ENCODE measurements at regions not wholly inside any gene's neighbourhood (a gene's known extent, or its start where the extent isn't known, plus 50 kb on each side); places are given as distances from the start of the nearest gene placed in this dataset.
A peak's percentile ranks its signal among the peaks of the same experiment; 100 is the strongest.

GRCh38 chr2:19461504-19462255, 103.3 kb upstream of the OSR1 start:
- TF ChIP-seq CTCF (IDR thresholded peaks at IDR 0.05; ENCODE audit: low read depth, low read length) = no peak
- DNase-seq (ENCODE audit: low read depth in 2 of 2) = peak in 1 of 2 donors; percentile 7
- H3K4me3 ChIP-seq (replicated peaks in 1 of 2; ENCODE audit: low read depth in 2 of 2, low read length in 2 of 2) = no peak overlapping the region

DNA sequence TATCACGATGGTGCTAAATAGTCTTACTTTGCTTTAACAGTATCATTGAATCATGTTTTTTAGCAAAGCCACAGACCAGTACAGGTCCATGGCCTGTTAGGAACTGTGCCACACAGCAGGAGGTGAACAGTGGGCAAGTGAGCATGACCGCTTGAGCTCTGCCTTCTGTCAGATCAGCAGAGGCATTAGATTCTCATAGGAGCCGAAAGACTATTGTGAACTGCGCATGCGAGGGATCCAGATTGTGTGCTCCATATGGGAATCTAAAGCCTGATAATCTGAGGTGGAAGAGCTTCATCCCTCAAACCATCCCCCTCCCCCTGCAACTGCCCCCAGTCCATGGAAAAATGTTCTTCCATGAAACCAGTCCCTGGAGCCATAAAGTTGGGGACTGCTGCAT, 102.3 kb upstream of the OSR1 start:
- DNase-seq (ENCODE audit: low read depth in 2 of 2) = no peak
- TF ChIP-seq CTCF (IDR thresholded peaks at IDR 0.05; ENCODE audit: low read depth, low read length) = no peak
- H3K4me3 ChIP-seq (replicated peaks in 1 of 2; ENCODE audit: low read depth in 2 of 2, low read length in 2 of 2) = no peak overlapping the region

- no peak overlapping the region for H3K4me3 ChIP-seq (replicated peaks in 1 of 2; ENCODE audit: low read depth in 2 of 2, low read length in 2 of 2)
- no peak for TF ChIP-seq CTCF (IDR thresholded peaks at IDR 0.05; ENCODE audit: low read depth, low read length)
- DNase-seq (ENCODE audit: low read depth in 2 of 2) = no peak
These were observed 100.1 kb upstream of the OSR1 start for GRCh38 chr2:19458427-19459003.

GRCh38 chr2:19457809-19458208, 99.4 kb upstream of the OSR1 start:
- no peak for DNase-seq (ENCODE audit: low read depth in 2 of 2)
- H3K4me3 ChIP-seq (replicated peaks in 1 of 2; ENCODE audit: low read depth in 2 of 2, low read length in 2 of 2) = no peak overlapping the region
- TF ChIP-seq CTCF (IDR thresholded peaks at IDR 0.05; ENCODE audit: low read depth, low read length) = no peak

DNA sequence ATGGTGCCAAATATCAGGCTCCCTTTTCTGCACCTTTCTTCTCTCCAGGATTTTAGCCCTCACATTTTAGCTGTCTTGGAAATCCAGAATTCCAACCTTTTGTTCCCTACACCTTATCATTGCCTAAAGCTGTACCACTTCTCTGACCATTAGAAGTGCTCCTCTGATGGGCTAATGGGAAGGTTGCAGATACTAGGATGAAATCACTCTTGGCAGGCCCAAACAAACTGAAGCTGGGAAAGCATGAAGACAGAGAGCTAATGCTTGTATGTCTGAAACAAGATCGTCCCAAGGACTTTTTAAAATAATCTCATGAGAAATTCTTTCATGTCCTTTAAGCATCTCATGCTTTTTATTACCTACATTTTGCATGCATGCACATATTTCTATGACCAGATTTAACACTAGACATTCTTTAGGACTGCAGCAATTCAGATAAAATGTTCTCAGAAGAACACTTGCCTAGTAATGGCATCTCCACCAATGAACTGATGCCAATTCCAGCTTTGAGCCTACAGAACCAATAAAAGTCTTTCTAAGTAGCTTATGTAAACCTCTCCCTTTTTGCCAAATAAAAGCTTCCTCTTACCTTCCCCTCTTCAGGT, 98.4 kb upstream of the OSR1 start:
- no peak for TF ChIP-seq CTCF (IDR thresholded peaks at IDR 0.05; ENCODE audit: low read depth, low read length)
- H3K4me3 ChIP-seq (replicated peaks in 1 of 2; ENCODE audit: low read depth in 2 of 2, low read length in 2 of 2) = no peak overlapping the region
- DNase-seq (ENCODE audit: low read depth in 2 of 2) = no peak

- no peak overlapping the region for H3K4me3 ChIP-seq (replicated peaks in 1 of 2; ENCODE audit: low read depth in 2 of 2, low read length in 2 of 2)
- no peak for TF ChIP-seq CTCF (IDR thresholded peaks at IDR 0.05; ENCODE audit: low read depth, low read length)
- DNase-seq (ENCODE audit: low read depth in 2 of 2) = no peak
These were observed 95.7 kb upstream of the OSR1 start for GRCh38 chr2:19454125-19454524.
